ENCODE measurements at regions not wholly inside any gene's neighbourhood (a gene's known extent, or its start where the extent isn't known, plus 50 kb on each side); places are given as distances from the start of the nearest gene placed in this dataset.

GRCh38 chr10:10788761-10789160 is 228.9 kb upstream of the CELF2 start:
- Histone ChIP-seq H3K27me3 (no peaks in the 10 kb centered on the region), H3K9me3 (ENCODE audit: low read depth) (no peaks in the 10 kb centered on the region), H3K36me3 (no peaks in the 10 kb centered on the region), H3K4me1 (ENCODE audit: low read depth) (peaks cover 10% of the 10 kb centered on the region), H3K4me3 (no peak overlapping the region), H3K27ac (no peak overlapping the region)
- peak in 1 of 2 donors; percentile 32 for DNase-seq (ENCODE audit: low read depth in 1 of 2, low spot score in 1 of 2)
- TF ChIP-seq CTCF (IDR thresholded peaks at IDR 0.05; ENCODE audit: low read depth, low read length) = no peak

GRCh38 chr10:10791869-10792268 is 225.8 kb upstream of the CELF2 start:
- Histone ChIP-seq H3K4me3 (no peak overlapping the region), H3K36me3 (no peaks in the 10 kb centered on the region), H3K27ac (peak overlapping the region; percentile 65), H3K4me1 (ENCODE audit: low read depth) (peaks cover 16% of the 10 kb centered on the region), H3K27me3 (no peaks in the 10 kb centered on the region), H3K9me3 (ENCODE audit: low read depth) (no peaks in the 10 kb centered on the region)
- DNase-seq (ENCODE audit: low read depth in 1 of 2, low spot score in 1 of 2) = no peak
- no peak for TF ChIP-seq CTCF (IDR thresholded peaks at IDR 0.05; ENCODE audit: low read depth, low read length)

- Histone ChIP-seq H3K4me1 (ENCODE audit: low read depth) (peaks cover 16% of the 10 kb centered on the region), H3K4me3 (no peak overlapping the region), H3K36me3 (no peaks in the 10 kb centered on the region), H3K27me3 (no peaks in the 10 kb centered on the region), H3K9me3 (ENCODE audit: low read depth) (no peaks in the 10 kb centered on the region), H3K27ac (peak overlapping the region; percentile 65)
- no peak for TF ChIP-seq CTCF (IDR thresholded peaks at IDR 0.05; ENCODE audit: low read depth, low read length)
- DNase-seq (ENCODE audit: low read depth in 1 of 2, low spot score in 1 of 2) = peak; percentile 84 to 93
Observed at GRCh38 chr10:10792681-10793080, 225.0 kb upstream of the CELF2 start.

- H3K4me3 ChIP-seq = no peak overlapping the region
- no peaks in the 10 kb centered on the region for H3K36me3 ChIP-seq
- H3K27ac ChIP-seq = no peak overlapping the region
- DNase-seq (ENCODE audit: low read depth in 1 of 2, low spot score in 1 of 2) = no peak
- H3K9me3 ChIP-seq (ENCODE audit: low read depth) = no peaks in the 10 kb centered on the region
- H3K4me1 ChIP-seq (ENCODE audit: low read depth) = peaks cover 21% of the 10 kb centered on the region
- TF ChIP-seq CTCF (IDR thresholded peaks at IDR 0.05; ENCODE audit: low read depth, low read length) = no peak
- H3K27me3 ChIP-seq = no peaks in the 10 kb centered on the region
Observed at GRCh38 chr10:10794046-10794445, 223.6 kb upstream of the CELF2 start.

- no peak overlapping the region for H3K27ac ChIP-seq
- peak in 1 of 2 donors; percentile 95 for DNase-seq (ENCODE audit: low read depth in 1 of 2, low spot score in 1 of 2)
- no peaks in the 10 kb centered on the region for H3K27me3 ChIP-seq
- no peak for TF ChIP-seq CTCF (IDR thresholded peaks at IDR 0.05; ENCODE audit: low read depth, low read length)
- H3K4me3 ChIP-seq = no peak overlapping the region
- H3K4me1 ChIP-seq (ENCODE audit: low read depth) = peaks cover 21% of the 10 kb centered on the region
- H3K9me3 ChIP-seq (ENCODE audit: low read depth) = no peaks in the 10 kb centered on the region
- no peaks in the 10 kb centered on the region for H3K36me3 ChIP-seq
Observed at GRCh38 chr10:10794791-10795191, 222.9 kb upstream of the CELF2 start.
